ENCODE measurements at regions not wholly inside any gene's neighbourhood (a gene's known extent, or its start where the extent isn't known, plus 50 kb on each side); places are given as distances from the start of the nearest gene placed in this dataset.

DNA sequence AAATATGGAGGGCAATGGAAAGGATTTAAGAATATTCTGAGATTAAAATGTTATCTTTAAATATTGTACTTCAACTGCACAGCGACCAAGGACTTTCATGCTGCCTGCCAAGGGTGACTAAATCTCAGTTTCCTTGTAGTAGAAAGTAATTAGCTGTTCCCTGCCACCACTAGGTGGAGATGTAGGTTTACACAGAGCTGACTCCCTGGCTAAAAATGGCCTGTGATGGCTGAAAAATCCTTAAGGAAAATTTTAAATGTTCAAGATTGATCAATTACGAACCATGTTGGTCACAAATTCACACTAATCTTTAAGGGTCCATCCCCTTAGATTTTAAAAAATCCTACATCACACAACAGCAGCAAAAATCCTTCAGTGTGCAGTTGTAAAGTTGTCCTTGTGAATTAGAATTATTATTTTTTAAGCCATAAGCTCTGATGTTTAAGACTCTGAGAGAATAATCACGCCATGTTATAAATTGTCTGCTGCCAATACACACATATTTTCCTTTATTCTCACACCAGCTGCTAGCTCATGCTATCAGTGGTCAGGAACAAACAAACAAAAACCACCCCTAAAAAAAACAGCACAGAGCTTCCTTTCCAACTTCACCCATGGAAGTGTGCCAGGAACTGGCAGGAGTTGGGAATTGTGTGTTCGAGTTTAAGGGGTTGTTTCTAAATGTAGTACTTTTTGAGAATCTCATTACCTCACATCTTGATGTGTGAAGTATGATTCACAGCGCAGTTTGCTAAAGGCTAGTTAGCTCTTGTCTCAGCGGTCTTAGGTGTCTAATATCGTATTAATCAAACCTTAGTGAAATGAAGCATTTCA lies 399.8 kb downstream of the TMEM182 start:
- TF ChIP-seq POLR2A (IDR thresholded peaks at IDR 0.05; ENCODE audit: low read depth, low read length) (no peak), TAF1 (IDR thresholded peaks at IDR 0.05; ENCODE audit: low read depth, low read length) (no peak), POLR2AphosphoS5 (IDR thresholded peaks at IDR 0.05; ENCODE audit: low read depth, low read length) (no peak), SPI1 (IDR thresholded peaks at IDR 0.05; ENCODE audit: low read depth, low read length) (no peak)

Measured in GM12891 (cell line).